Loucy (cell line): ENCODE measurements at regions not wholly inside any gene's neighbourhood (a gene's known extent, or its start where the extent isn't known, plus 50 kb on each side); places are given as distances from the start of the nearest gene placed in this dataset.

Source experiments
- CTCF ChIP-seq: fragments of 200-600 bp; sonication (generic); conservative IDR thresholded peaks from 2 replicates; pipeline ENCODE4 v1.5.1; 2014; ENCODE audit warnings: mild to moderate bottlenecking, antibody characterized with exemption, low read length
- EZH2phosphoT487 ChIP-seq: fragments of 200-600 bp; IDR thresholded peaks from 2 replicates; pipeline ENCODE4 v1.6.1; 2018; ENCODE audit warnings: antibody characterized with exemption, mild to moderate bottlenecking, moderate library complexity, borderline replicate concordance

- no peak for TF ChIP-seq CTCF
- TF ChIP-seq EZH2phosphoT487 = no peak
Observed at GRCh38 chr15:47401427-47401826, 315.9 kb upstream of the SEMA6D start.
